Hematopoietic multipotent progenitor cell treated with erythropoietin and hydrocortisone succinate and interleukin-3 and kit ligand, for 17 days (in vitro differentiated cells): ENCODE measurements at regions not wholly inside any gene's neighbourhood (a gene's known extent, or its start where the extent isn't known, plus 50 kb on each side); places are given as distances from the start of the nearest gene placed in this dataset.
"Not testable (repeated sequence)": the region's sequence is repeated elsewhere in the genome, so short reads cannot be mapped to it uniquely, and the experiment has no call there.

ENCODE experiments used
- DNase-seq: peaks from one replicate; pipeline ENCODE4 v3.0.0-alpha.2; 2015; ENCODE audit warnings: low spot score

DNA sequence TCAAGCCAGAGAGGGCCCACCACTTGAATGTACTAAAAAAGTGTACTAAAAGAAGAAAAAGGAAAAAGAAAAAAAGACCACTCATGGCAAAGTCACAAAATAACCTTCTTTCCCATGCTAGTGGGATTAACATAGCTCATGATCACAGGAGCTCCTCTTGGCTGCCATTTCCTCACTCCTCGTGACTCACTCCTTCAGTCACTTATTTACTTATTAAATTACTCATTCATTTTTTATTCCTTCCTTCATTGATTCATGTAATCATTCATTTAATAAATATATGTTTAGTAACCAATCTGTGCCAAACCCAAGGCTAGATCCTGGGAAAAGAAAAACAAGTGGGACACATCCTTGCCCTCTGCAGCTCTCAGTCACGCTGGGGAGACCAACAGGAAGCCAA is 300.5 kb downstream of the INSIG2 start:
- DNase-seq, result no peak

DNA sequence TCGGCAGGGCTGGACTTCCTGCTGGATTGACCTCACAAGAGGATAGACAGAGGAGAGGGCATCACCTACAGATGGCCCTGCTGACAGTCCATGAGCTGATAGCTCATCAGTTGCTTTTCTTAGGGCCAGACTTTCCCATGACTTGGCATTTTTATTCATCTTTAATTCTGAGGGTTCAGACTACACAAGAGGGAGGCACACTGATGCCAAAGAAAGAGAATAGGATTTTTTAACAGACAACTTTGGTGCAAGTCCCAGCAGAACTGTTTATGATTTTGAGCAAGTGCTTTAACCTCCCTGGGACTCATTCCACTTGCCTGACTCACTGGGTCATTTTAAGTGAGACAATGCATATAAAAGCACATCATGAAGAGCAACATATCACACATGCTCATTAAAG is 299.2 kb downstream of the INSIG2 start:
- DNase-seq, result no peak

- DNase-seq, result no peak
These were observed 298.5 kb downstream of the INSIG2 start for GRCh38 chr2:118386641-118387302.

- DNase-seq, result no peak
These were observed 292.8 kb downstream of the INSIG2 start for GRCh38 chr2:118380915-118381653.

DNA sequence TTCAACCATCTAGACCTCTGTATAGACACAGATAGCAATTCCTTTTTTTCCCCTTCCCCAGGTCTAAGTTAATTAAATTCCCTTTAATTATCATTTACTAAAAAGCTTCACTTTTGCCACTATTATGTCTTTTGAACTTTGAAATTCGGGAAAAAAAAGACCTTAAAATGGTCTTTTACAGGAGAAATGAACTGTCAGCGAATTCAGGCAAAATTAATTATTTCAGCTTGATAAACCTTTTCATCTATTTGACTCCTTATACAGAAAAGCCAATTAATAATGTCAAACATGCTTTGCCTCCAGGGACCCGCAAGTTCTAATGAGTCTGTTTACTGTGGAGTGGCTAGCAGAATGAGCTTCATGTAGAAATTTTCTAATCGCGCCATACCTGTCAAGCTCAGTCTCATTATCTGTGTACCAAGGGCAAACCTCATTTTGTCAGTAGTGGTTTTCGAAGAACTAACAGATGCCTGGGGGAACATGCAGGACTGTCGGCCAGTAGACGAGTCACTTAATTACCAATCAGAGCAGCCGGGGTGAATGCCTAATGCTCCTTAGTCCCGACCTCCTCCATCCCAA is 287.7 kb downstream of the INSIG2 start:
- DNase-seq, result no peak

DNA sequence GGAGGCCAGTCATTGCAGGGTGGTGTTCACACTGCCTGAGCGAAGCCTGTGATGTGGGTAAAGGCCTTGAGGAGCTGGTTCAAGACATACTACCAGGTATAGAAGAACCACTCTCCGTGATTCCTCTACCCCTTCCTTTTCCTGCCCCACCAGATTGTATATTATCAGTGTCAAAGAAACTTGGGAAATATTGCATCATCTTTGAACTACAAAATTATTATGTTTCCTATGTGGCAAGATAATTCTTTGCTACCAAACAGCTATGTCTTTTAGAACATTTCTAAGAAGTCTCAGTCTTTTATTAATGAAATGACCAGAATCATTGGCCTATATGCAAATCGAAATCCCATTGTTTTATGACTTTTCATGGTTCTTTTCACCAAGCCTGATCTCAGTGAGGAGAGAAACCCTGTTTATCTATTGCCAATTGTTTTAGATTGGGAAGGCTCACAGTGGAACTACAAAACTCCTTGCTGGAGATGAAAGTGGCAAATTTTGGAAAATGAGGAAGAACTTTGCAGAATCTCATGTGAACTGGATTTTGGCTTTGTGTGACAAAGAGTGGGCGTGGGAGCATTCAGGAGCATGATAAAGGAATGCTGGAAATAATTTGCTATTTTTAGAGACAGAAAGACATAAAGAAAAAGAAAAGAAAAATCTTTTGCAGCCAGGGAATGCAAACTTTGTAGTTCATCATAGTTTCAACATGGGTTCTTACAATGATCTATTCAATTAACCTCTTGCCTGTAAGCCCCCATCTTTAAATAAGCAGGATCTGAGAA is 286.9 kb downstream of the INSIG2 start:
- DNase-seq, result no peak

GRCh38 chr2:118372886-118373830 is 284.9 kb downstream of the INSIG2 start:
- DNase-seq, result no peak

DNA sequence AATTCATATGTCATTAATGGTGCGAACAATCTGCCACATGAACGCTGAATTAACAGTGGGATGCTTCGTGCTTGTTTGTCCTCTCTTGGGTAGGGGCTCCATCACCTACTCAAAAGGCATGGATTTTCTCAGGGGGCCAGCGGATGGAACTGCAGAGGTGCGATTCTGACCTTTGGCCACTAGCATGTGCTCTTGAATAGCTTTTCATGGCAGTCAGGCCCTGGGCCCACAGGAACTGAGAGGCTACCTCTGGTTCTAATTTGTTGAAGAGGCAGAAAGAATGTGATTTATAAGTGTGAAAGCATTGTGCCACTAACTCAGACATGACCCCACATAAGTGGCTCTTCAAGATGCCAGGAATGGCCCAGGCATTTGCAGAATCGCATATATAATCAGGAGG is 283.2 kb downstream of the INSIG2 start:
- DNase-seq, result no peak

GRCh38 chr2:118369521-118369920 is 281.2 kb downstream of the INSIG2 start:
- DNase-seq, result not testable (repeated sequence)

GRCh38 chr2:118363604-118364003 is 275.3 kb downstream of the INSIG2 start:
- no peak for DNase-seq

GRCh38 chr2:118356051-118356450 is 267.8 kb downstream of the INSIG2 start:
- no peak for DNase-seq

GRCh38 chr2:118351796-118352195 is 263.5 kb downstream of the INSIG2 start:
- DNase-seq, result no peak

DNA sequence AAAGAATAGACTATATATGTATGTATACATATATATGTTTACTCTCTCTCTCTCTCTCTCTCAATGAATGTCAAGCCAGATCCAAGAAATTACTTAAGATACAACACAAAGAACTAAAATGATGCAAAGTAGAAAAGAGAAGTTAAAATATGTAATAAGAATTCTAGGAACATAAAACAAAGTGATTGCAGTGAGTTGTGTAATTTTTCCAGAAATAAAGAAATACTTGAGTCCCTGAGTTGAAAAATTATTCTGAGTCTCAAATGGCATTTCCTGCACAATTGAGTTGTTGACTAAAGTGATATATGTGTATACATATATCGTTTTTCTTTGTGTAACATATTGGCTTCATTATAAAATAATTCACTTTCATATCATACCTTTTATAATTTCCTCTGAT is 262.4 kb downstream of the INSIG2 start:
- no peak for DNase-seq

DNA sequence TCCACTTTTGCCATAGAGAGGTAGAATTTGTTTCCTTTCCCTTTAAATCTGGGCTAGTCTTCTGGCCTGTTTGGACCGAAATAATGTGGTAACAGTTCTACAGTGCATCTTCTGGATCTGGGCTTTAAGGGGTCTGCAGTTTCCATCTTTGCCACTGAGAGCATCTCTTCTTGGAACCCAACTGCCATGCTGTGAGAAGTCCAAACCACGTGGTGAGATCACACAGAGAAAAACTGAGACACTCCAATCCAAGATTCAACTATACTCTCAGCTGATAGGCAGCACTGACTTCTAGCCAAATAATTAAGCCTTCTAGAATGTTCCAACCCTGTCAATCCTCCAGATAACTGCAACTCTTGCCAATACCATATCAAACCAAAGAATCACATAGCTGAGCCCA is 261.1 kb downstream of the INSIG2 start:
- DNase-seq, result no peak

GRCh38 chr2:118348380-118349034 is 260.2 kb downstream of the INSIG2 start:
- DNase-seq, result no peak

GRCh38 chr2:118345465-118345864 is 257.2 kb downstream of the INSIG2 start:
- DNase-seq, result no peak

- DNase-seq, result no peak
These were observed 251.8 kb downstream of the INSIG2 start for GRCh38 chr2:118340103-118340502.

- DNase-seq, result no peak
These were observed 251.1 kb downstream of the INSIG2 start for GRCh38 chr2:118339386-118339785.

DNA sequence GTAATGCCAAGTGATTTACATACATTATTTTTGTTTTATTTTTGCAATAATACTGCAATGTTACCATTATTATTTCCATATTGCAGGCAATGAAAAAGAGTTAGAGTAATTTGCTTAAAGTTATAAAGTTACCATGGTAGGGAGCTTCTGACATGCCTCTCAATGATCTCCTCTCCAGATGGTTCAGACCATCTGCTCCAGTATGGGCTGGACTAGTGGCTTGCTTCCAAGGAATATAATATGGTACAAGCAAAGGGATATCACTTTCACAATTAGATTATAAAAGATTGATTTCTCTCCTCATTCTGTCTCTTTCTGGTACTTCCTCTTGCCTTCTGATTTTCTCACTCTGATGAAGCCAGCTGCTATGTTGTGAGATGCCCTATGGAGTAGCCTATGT is 245.4 kb downstream of the INSIG2 start:
- DNase-seq, result no peak

GRCh38 chr2:118325321-118325955 is 237.2 kb downstream of the INSIG2 start:
- DNase-seq, result no peak
